COLO668 (cell line): ENCODE measurements at regions not wholly inside any gene's neighbourhood (a gene's known extent, or its start where the extent isn't known, plus 50 kb on each side); places are given as distances from the start of the nearest gene placed in this dataset.
"Not testable (repeated sequence)": the region's sequence is repeated elsewhere in the genome, so short reads cannot be mapped to it uniquely, and the experiment has no call there.

Source experiments
- DNase-seq: peaks from one replicate; lab custom pipeline; 2025; ENCODE audit not compliant: unreplicated experiment; lab: John Stamatoyannopoulos, UW

GRCh38 chr2:179385756-179386155 is 121.1 kb upstream of the SESTD1 start:
- not testable (repeated sequence) for DNase-seq

GRCh38 chr2:179383975-179384374 is 119.3 kb upstream of the SESTD1 start:
- DNase-seq: no peak

GRCh38 chr2:179377296-179377695 is 112.7 kb upstream of the SESTD1 start:
- no peak for DNase-seq

GRCh38 chr2:179376881-179377280 is 112.2 kb upstream of the SESTD1 start:
- DNase-seq: no peak

GRCh38 chr2:179373816-179374215 is 109.2 kb upstream of the SESTD1 start:
- DNase-seq: no peak

GRCh38 chr2:179365561-179365960 is 100.9 kb upstream of the SESTD1 start:
- DNase-seq: not testable (repeated sequence)

- DNase-seq: no peak
Observed at GRCh38 chr2:179355881-179356280, 91.2 kb upstream of the SESTD1 start.

GRCh38 chr2:179354739-179355537 is 90.3 kb upstream of the SESTD1 start:
- DNase-seq: no peak

GRCh38 chr2:179354296-179354695 is 89.7 kb upstream of the SESTD1 start:
- no peak for DNase-seq

GRCh38 chr2:179352181-179352580 is 87.5 kb upstream of the SESTD1 start:
- DNase-seq: no peak

GRCh38 chr2:179351057-179351456 is 86.4 kb upstream of the SESTD1 start:
- DNase-seq: no peak

- DNase-seq: no peak
Observed at GRCh38 chr2:179349670-179350303, 85.2 kb upstream of the SESTD1 start.

- DNase-seq: no peak
Observed at GRCh38 chr2:179348906-179349305, 84.3 kb upstream of the SESTD1 start.

GRCh38 chr2:179344970-179345369 is 80.3 kb upstream of the SESTD1 start:
- DNase-seq: no peak

GRCh38 chr2:179344280-179344964 is 79.8 kb upstream of the SESTD1 start:
- no peak for DNase-seq

- no peak for DNase-seq
Observed at GRCh38 chr2:179343945-179344279, 79.3 kb upstream of the SESTD1 start.

GRCh38 chr2:179341152-179341866 is 76.7 kb upstream of the SESTD1 start:
- no peak for DNase-seq

- DNase-seq: peak; percentile 17
Observed at GRCh38 chr2:179340678-179341077, 76.0 kb upstream of the SESTD1 start.

GRCh38 chr2:179338681-179339080 is 74.0 kb upstream of the SESTD1 start:
- DNase-seq: no peak

- no peak for DNase-seq
Observed at GRCh38 chr2:179336782-179337534, 72.3 kb upstream of the SESTD1 start.

- DNase-seq: no peak
Observed at GRCh38 chr2:179335732-179336131, 71.1 kb upstream of the SESTD1 start.
